Body of pancreas (tissue), 4 donors: ENCODE measurements at regions not wholly inside any gene's neighbourhood (a gene's known extent, or its start where the extent isn't known, plus 50 kb on each side); places are given as distances from the start of the nearest gene placed in this dataset. TPM values are rescaled to one million over a fixed set of nuclear protein-coding genes. Genes with fewer than 3 reads are reported as not detected.

Experiments
- ATAC-seq: fragments of 150-250 bp; one replicate; pipeline ENCODE4 v1.9.1; 2016
- DNase-seq, 4 donors: peaks; one replicate each; pipeline ENCODE4 v3.0.0-alpha.2; 2019
- H3K27ac ChIP-seq, 4 donors: fragments of 200-600 bp; sonication (generic); 1 replicate in 3 of 4; 2 replicates in 1 of 4; pipeline versions ENCODE4 v1.5.1 to v1.6.1; 2016 to 2019; ENCODE audit warnings: mild to moderate bottlenecking in 1 of 4, mixed read lengths in 1 of 4, moderate library complexity in 1 of 4
- H3K27me3 ChIP-seq, 2 donors: fragments of 200-600 bp; sonication (generic); one replicate each; pipeline ENCODE4 v1.6.0; 2016; ENCODE audit warnings: mild to moderate bottlenecking in 1 of 2
- H3K36me3 ChIP-seq, 2 donors: fragments of 200-600 bp; sonication (generic); replicated peaks in 1 of 2; 2 replicates each; pipeline ENCODE4 v1.5.1; 2016; ENCODE audit warnings: low read depth in 2 of 2; ENCODE audit not compliant: insufficient read depth in 1 of 2
- H3K4me1 ChIP-seq: fragments of 200-600 bp; sonication (generic); one replicate; pipeline ENCODE4 v1.6.0; 2016
- H3K4me3 ChIP-seq, 2 donors: fragments of 200-600 bp; sonication (generic); 1 replicate in 1 of 2; 2 replicates in 1 of 2; pipeline ENCODE4 v1.5.1; 2016 to 2019
- H3K9me3 ChIP-seq, 3 donors: fragments of 200-600 bp; sonication (generic); 1 replicate in 2 of 3; 2 replicates in 1 of 3; pipeline ENCODE4 v1.5.1; 2016
- CTCF ChIP-seq, 7 experiments: fragments of 450-650 bp in 4 of 7; fragments of 200-600 bp in 3 of 7; sonication (generic) in 3 of 7; IDR thresholded peaks; one replicate each; pipeline ENCODE4 v1.5.1; 2016 to 2019; ENCODE audit warnings: antibody characterized with exemption in 7 of 7
- POLR2A ChIP-seq, 3 donors: fragments of 450-650 bp; IDR thresholded peaks; one replicate each; pipeline ENCODE4 v1.6.1; 2016; ENCODE audit warnings: antibody characterized with exemption in 3 of 3, mild to moderate bottlenecking in 2 of 3
- WGBS, 2 donors: methylation state at CpG; one replicate each; pipeline ENCODE4 v1.1.5; 2017; 5-methylcytosine and 5-hydroxymethylcytosine counted together
- intact Hi-C: fragments of 100-400 bp; cut with DNase I; formaldehyde crosslinking; loops from one replicate; pipeline ENCODE4 v1.15.1; 2023
- microRNA-seq, 2 donors: library from miRNA; unstranded; fragments of <30 nt; microRNA quantifications; one replicate each; pipeline ENCODE4, GENCODE V29; 2016; ENCODE audit warnings: borderline number of aligned reads in 2 of 2, borderline replicate concordance in 2 of 2
- small RNA-seq: library from RNA; depleted of rRNA; stranded (forward); fragments of <200 nt; gene quantifications from one replicate; pipeline ENCODE3, GENCODE V24; 2016

GRCh38 chr3:159938714-159939113 is 49.9 kb upstream of the IL12A start:
- Histone ChIP-seq H3K4me3 (no peak overlapping the region), H3K36me3 (no peaks in the 10 kb centered on the region), H3K27ac (no peak overlapping the region), H3K4me1 (no peaks in the 10 kb centered on the region), H3K9me3 (peaks cover 0 to 9% (median 0%) of the 10 kb centered on the region in 3 donors), H3K27me3 (no peaks in the 10 kb centered on the region)
- 52 to 69% methylated on average over 2 of the region's 2 CpGs for WGBS, 2 donors
- intact Hi-C loops: no loop called here
- DNase-seq: no peak
- no peak for ATAC-seq
- TF ChIP-seq POLR2A (IDR thresholded peaks at IDR 0.05): no peak
- no peak for TF ChIP-seq CTCF (IDR thresholded peaks at IDR 0.05)

Small RNA genes in the stretch of these regions (microRNA-seq; reads per million reads assigned to microRNA genes)
- gene MIR3919: 0 reads per million in 2 donors

Small RNA genes in the stretch of these regions (small RNA-seq; reads per million reads assigned to genes)
- gene MIR3919 (not detected), gene RNU2-31P (not detected)
